Osteocyte (in vitro differentiated cells): ENCODE measurements at regions not wholly inside any gene's neighbourhood (a gene's known extent, or its start where the extent isn't known, plus 50 kb on each side); places are given as distances from the start of the nearest gene placed in this dataset.

Source experiments
- DNase-seq: peaks from one replicate; pipeline ENCODE4 v3.0.0; 2021; ENCODE audit warnings: mixed read lengths; ENCODE audit not compliant: unreplicated experiment; ENCODE audit errors: extremely low spot score
- H3K27ac Mint-ChIP-seq: one replicate; pipeline ENCODE4 v1.8.0; 2021; ENCODE audit warnings: mild to moderate bottlenecking, mixed read lengths; ENCODE audit not compliant: unreplicated experiment
- H3K27me3 Mint-ChIP-seq: one replicate; pipeline ENCODE4 v1.8.0; 2021; ENCODE audit warnings: mixed read lengths; ENCODE audit not compliant: unreplicated experiment
- H3K36me3 Mint-ChIP-seq: one replicate; pipeline ENCODE4 v1.8.0; 2021; ENCODE audit warnings: mixed read lengths; ENCODE audit not compliant: unreplicated experiment
- H3K4me1 Mint-ChIP-seq: one replicate; pipeline ENCODE4 v1.8.0; 2021; ENCODE audit warnings: mixed read lengths; ENCODE audit not compliant: unreplicated experiment
- H3K4me3 Mint-ChIP-seq: one replicate; pipeline ENCODE4 v1.8.0; 2021; ENCODE audit warnings: mild to moderate bottlenecking, moderate library complexity, mixed read lengths; ENCODE audit not compliant: unreplicated experiment
- H3K9me3 Mint-ChIP-seq: one replicate; pipeline ENCODE4 v1.8.0; 2021; ENCODE audit warnings: mixed read lengths; ENCODE audit not compliant: unreplicated experiment
- CTCF ChIP-seq: fragments of 200-600 bp; sonication (generic); IDR thresholded peaks from 2 replicates; pipeline ENCODE4 v1.5.0; 2021; ENCODE audit warnings: antibody characterized with exemption, mild to moderate bottlenecking, moderate library complexity

GRCh38 chr13:48804821-48805601 is 151.3 kb downstream of the CYSLTR2 start:
- DNase-seq = no peak
- Mint-ChIP-seq H3K36me3 (no peaks in the 10 kb centered on the region), H3K4me3 (no peak overlapping the region), H3K4me1 (no peaks in the 10 kb centered on the region), H3K27ac (no peak overlapping the region), H3K27me3 (peaks cover 2% of the 10 kb centered on the region), H3K9me3 (peaks cover 7% of the 10 kb centered on the region)
- TF ChIP-seq CTCF = no peak

GRCh38 chr13:48806522-48806921 is 152.8 kb downstream of the CYSLTR2 start:
- no peak overlapping the region for H3K27ac Mint-ChIP-seq
- no peak for DNase-seq
- TF ChIP-seq CTCF = no peak
- H3K36me3 Mint-ChIP-seq = no peaks in the 10 kb centered on the region
- no peaks in the 10 kb centered on the region for H3K4me1 Mint-ChIP-seq
- H3K9me3 Mint-ChIP-seq = peaks cover 7% of the 10 kb centered on the region
- peaks cover 2% of the 10 kb centered on the region for H3K27me3 Mint-ChIP-seq
- no peak overlapping the region for H3K4me3 Mint-ChIP-seq

GRCh38 chr13:48808683-48809082 is 155.0 kb downstream of the CYSLTR2 start:
- Mint-ChIP-seq H3K9me3 (peaks cover 6% of the 10 kb centered on the region), H3K27me3 (no peaks in the 10 kb centered on the region), H3K4me1 (no peaks in the 10 kb centered on the region), H3K27ac (no peak overlapping the region), H3K36me3 (no peaks in the 10 kb centered on the region), H3K4me3 (no peak overlapping the region)
- no peak for TF ChIP-seq CTCF
- DNase-seq = no peak

- TF ChIP-seq CTCF = no peak
- no peaks in the 10 kb centered on the region for H3K9me3 Mint-ChIP-seq
- H3K36me3 Mint-ChIP-seq = no peaks in the 10 kb centered on the region
- DNase-seq = no peak
- no peak overlapping the region for H3K4me3 Mint-ChIP-seq
- H3K4me1 Mint-ChIP-seq = no peaks in the 10 kb centered on the region
- H3K27ac Mint-ChIP-seq = no peak overlapping the region
- H3K27me3 Mint-ChIP-seq = no peaks in the 10 kb centered on the region
Measured at GRCh38 chr13:48810013-48810412, 156.3 kb downstream of the CYSLTR2 start.

- peaks cover 17% of the 10 kb centered on the region for H3K4me1 Mint-ChIP-seq
- TF ChIP-seq CTCF = no peak
- H3K27ac Mint-ChIP-seq = no peak overlapping the region
- H3K27me3 Mint-ChIP-seq = no peaks in the 10 kb centered on the region
- H3K9me3 Mint-ChIP-seq = no peaks in the 10 kb centered on the region
- DNase-seq = no peak
- no peak overlapping the region for H3K4me3 Mint-ChIP-seq
- H3K36me3 Mint-ChIP-seq = no peaks in the 10 kb centered on the region
Measured at GRCh38 chr13:48813518-48813917, 159.8 kb downstream of the CYSLTR2 start.
